ENCODE measurements at regions not wholly inside any gene's neighbourhood (a gene's known extent, or its start where the extent isn't known, plus 50 kb on each side); places are given as distances from the start of the nearest gene placed in this dataset.

DNA sequence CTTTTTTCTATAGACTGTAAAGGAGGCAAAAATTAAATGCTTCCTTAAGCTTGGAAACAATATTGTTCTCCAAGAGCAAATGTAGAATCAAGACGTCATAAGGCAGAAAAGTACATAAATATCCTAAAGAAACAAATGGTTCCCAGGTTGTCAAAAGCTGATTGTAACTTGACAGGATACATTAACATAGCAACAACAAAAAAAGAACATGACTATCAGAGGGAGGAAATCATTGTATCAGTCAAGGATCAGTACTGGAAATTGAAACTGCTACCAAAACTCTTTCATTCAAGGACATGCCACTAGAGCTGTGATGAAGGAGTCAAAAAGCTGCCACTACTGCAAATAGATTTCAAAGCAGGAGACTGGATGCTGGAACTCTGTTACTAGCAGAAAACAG lies 168.3 kb downstream of the BTC start:
- peaks cover 12% of the 10 kb centered on the region for H3K27me3 ChIP-seq (ENCODE audit: control insufficient read depth, insufficient read depth, low read length)
- ChIA-PET POLR2A (no interaction called here), CTCF (interaction anchor here (0.9 kb wide), 1 partner anchor 46 kb away, joined by 3 read pairs; no protein-coding TSS in a partner anchor)
- TF ChIP-seq, protein P1, sequence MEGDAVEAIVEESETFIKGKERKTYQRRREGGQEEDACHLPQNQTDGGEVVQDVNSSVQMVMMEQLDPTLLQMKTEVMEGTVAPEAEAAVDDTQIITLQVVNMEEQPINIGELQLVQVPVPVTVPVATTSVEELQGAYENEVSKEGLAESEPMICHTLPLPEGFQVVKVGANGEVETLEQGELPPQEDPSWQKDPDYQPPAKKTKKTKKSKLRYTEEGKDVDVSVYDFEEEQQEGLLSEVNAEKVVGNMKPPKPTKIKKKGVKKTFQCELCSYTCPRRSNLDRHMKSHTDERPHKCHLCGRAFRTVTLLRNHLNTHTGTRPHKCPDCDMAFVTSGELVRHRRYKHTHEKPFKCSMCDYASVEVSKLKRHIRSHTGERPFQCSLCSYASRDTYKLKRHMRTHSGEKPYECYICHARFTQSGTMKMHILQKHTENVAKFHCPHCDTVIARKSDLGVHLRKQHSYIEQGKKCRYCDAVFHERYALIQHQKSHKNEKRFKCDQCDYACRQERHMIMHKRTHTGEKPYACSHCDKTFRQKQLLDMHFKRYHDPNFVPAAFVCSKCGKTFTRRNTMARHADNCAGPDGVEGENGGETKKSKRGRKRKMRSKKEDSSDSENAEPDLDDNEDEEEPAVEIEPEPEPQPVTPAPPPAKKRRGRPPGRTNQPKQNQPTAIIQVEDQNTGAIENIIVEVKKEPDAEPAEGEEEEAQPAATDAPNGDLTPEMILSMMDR (IDR thresholded peaks at IDR 0.05; ENCODE audit: insufficient read depth, low read depth, low read length): no peak
- no peak overlapping the region for H3K4me3 ChIP-seq (ENCODE audit: low read depth, low read length)
- H3K36me3 ChIP-seq (ENCODE audit: control insufficient read depth, insufficient read depth, low read length): no peaks in the 10 kb centered on the region
- no peak for DNase-seq (ENCODE audit: low read depth)

DNA sequence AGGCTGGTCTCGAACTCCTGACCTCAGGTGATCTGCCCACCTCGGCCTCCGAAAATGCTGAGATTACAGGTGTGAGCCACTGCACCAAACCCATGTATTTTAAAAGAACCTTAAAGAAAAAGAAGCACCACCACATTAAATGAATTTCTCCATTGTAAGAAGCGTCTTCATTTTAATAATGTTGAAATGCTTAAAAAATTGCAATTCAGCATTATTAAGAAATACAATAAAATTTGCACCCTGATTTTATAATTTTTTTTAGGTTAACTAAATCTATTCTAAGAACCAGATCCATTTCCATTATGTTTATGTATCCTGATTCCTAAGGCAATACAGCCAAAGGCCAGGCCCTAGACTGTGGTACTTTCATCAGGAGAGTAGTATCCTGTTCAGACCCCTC lies 167.2 kb downstream of the BTC start:
- Histone ChIP-seq H3K36me3 (ENCODE audit: control insufficient read depth, insufficient read depth, low read length) (no peaks in the 10 kb centered on the region), H3K27me3 (ENCODE audit: control insufficient read depth, insufficient read depth, low read length) (peaks cover 12% of the 10 kb centered on the region), H3K4me3 (ENCODE audit: low read depth, low read length) (no peak overlapping the region)
- CTCF ChIA-PET: no interaction called here
- TF ChIP-seq, protein P1 (IDR thresholded peaks at IDR 0.05; ENCODE audit: insufficient read depth, low read depth, low read length): no peak
- POLR2A ChIA-PET: no interaction called here
- no peak for DNase-seq (ENCODE audit: low read depth)

DNA sequence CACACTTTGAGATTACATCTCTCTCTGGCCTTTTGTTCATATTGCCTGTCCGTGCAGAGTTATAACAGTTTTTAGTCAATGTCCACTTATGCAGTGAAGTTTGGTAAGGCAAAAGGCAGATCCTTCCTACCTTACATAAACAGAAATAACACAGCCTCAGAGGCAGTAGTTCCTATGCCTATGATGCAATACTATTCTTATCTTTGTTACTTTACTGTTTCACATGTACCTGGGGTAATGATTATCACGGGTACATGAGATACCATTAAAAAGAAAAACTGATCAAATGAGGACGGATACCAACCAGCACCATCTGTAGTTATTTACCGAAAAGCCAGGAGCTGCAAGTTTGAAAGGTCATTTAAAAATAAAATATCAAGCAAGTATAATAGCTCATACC lies 166.8 kb downstream of the BTC start:
- Histone ChIP-seq H3K36me3 (ENCODE audit: control insufficient read depth, insufficient read depth, low read length) (no peaks in the 10 kb centered on the region), H3K27me3 (ENCODE audit: control insufficient read depth, insufficient read depth, low read length) (peaks cover 11% of the 10 kb centered on the region), H3K4me3 (ENCODE audit: low read depth, low read length) (no peak overlapping the region)
- ChIA-PET POLR2A (no interaction called here), CTCF (interaction anchor here (0.8 kb wide), 1 partner anchor 37 kb away, joined by 3 read pairs; no protein-coding TSS in a partner anchor)
- TF ChIP-seq, protein P1 (IDR thresholded peaks at IDR 0.05; ENCODE audit: insufficient read depth, low read depth, low read length): no peak
- DNase-seq (ENCODE audit: low read depth): no peak

DNA sequence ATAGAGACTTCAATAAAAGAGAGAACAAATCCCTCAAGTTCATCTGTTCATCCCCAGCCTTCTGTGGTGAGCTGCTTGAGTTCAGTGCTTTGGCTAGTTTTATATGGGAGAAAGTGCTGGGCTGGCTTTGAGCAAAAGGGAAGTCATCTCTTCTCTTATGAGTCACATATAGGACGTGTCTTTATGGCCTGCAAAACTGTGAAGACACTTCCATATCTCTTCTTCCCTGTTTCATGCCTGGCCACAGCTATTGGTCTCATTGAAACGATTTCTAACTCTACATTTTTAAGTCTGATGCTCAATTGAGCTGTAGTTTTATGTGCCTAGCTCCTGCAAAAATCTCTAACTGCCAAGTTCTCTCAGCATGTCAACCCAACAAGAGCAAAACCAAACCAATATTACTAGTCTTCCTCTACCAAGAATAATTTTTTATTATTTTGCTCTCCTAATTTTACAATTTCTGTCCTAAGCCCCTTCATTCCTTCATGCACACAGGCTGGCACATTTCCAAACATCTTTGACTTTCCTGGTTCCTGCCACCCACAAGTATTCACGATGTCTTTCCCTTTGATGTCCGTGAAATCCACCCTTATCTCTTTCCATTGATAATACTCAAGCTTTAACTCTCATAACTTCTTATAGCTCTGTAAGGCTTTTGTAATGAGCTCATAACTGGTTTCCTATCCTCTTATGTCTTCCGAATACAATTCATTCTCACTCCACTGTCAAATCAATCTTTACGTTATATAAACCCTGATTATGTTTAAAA lies 165.3 kb downstream of the BTC start:
- POLR2A ChIA-PET: interaction anchor here (0.6 kb wide), 1 partner anchor 16 kb away, joined by 6 read pairs; no protein-coding TSS in a partner anchor
- no peak overlapping the region for H3K4me3 ChIP-seq (ENCODE audit: low read depth, low read length)
- TF ChIP-seq, protein P1 (IDR thresholded peaks at IDR 0.05; ENCODE audit: insufficient read depth, low read depth, low read length): no peak
- H3K27me3 ChIP-seq (ENCODE audit: control insufficient read depth, insufficient read depth, low read length): peaks cover 12% of the 10 kb centered on the region
- no peaks in the 10 kb centered on the region for H3K36me3 ChIP-seq (ENCODE audit: control insufficient read depth, insufficient read depth, low read length)
- CTCF ChIA-PET: interaction anchor here (0.6 to 1.2 kb wide), 4 partner anchors 11 to 252 kb away, joined by 3 to 5 read pairs (median 3); no protein-coding TSS in a partner anchor
- DNase-seq (ENCODE audit: low read depth): no peak

DNA sequence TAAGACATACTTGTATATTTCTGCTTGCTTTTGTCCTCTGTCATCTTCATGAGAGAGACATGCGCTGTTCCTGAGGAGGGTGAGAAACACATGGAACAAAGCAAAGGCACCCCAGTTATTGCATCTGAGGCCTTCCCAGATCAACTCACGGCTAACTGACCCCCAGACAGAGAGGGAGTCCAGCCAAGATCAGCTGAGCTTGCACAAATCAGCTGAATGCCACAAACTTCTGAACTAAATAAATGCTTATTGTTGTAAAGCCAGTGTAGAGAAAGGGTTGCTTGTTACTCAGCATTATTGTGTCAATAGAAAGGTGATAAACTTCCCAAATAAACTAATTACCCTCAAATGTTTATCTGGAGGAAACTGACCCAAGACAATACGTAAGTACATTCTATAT lies 163.8 kb downstream of the BTC start:
- TF ChIP-seq, protein P1 (IDR thresholded peaks at IDR 0.05; ENCODE audit: insufficient read depth, low read depth, low read length): no peak
- H3K27me3 ChIP-seq (ENCODE audit: control insufficient read depth, insufficient read depth, low read length): peaks cover 13% of the 10 kb centered on the region
- DNase-seq (ENCODE audit: low read depth): no peak
- ChIA-PET POLR2A (no interaction called here), CTCF (no interaction called here)
- no peak overlapping the region for H3K4me3 ChIP-seq (ENCODE audit: low read depth, low read length)
- no peaks in the 10 kb centered on the region for H3K36me3 ChIP-seq (ENCODE audit: control insufficient read depth, insufficient read depth, low read length)

Measured in BJ (cell line).